H1 (cell line): ENCODE measurements at regions not wholly inside any gene's neighbourhood (a gene's known extent, or its start where the extent isn't known, plus 50 kb on each side); places are given as distances from the start of the nearest gene placed in this dataset.

ENCODE experiments used
- CTCF ChIA-PET: fragments of 300-600 bp; sonication (Branson Sonifier 250); formaldehyde crosslinking; loops from one replicate; lab custom pipeline; 2021; ENCODE audit not compliant: partially characterized antibody; lab: Charles Lee
- POLR2A ChIA-PET: fragments of 300-600 bp; sonication (Branson Sonifier 250); formaldehyde crosslinking; loops from one replicate; lab custom pipeline; 2021; ENCODE audit warnings: inconsistent platforms; ENCODE audit not compliant: partially characterized antibody; lab: Charles Lee
- DNase-seq, 2 experiments: peaks; one replicate each; pipeline versions ENCODE4 v3.0.0 to v3.0.0-alpha.2; 2010 to 2022; ENCODE audit warnings: low spot score in 2 of 2, low read depth in 1 of 2, mixed read lengths in 1 of 2
- FAIRE-seq: peaks from 2 replicates; lab custom pipeline; 2011; peaks lifted over from hg19 to GRCh38; lab: Jason Lieb, UNC
- H2AFZ ChIP-seq: 2 replicates; pipeline ENCODE4 v1.8.1; 2012; ENCODE audit warnings: low read length, inconsistent platforms
- H2AK5ac ChIP-seq: 2 replicates; pipeline ENCODE4 v1.6.1; 2013; ENCODE audit warnings: low read depth, low read length
- H2BK120ac ChIP-seq: replicated peaks from 2 replicates; pipeline ENCODE3; 2013; ENCODE audit warnings: low read depth, low read length, inconsistent platforms
- H2BK12ac ChIP-seq: 2 replicates; pipeline ENCODE4 v1.6.1; 2013; ENCODE audit warnings: low read depth, low read length
- H2BK15ac ChIP-seq: 2 replicates; pipeline ENCODE4 v1.6.1; 2013; ENCODE audit warnings: low read length
- H2BK20ac ChIP-seq: 2 replicates; pipeline ENCODE4 v1.6.1; 2013; ENCODE audit warnings: low read length
- H2BK5ac ChIP-seq: 2 replicates; pipeline ENCODE4 v1.6.1; 2013; ENCODE audit warnings: low read depth, low read length
- H3K14ac ChIP-seq: 2 replicates; pipeline ENCODE4 v1.6.1; 2013; ENCODE audit warnings: inconsistent platforms; ENCODE audit not compliant: insufficient read length
- H3K18ac ChIP-seq: 2 replicates; pipeline ENCODE4 v1.6.1; 2013; ENCODE audit warnings: low read length; ENCODE audit errors: extremely low read depth
- H3K23ac ChIP-seq: 2 replicates; pipeline ENCODE4 v1.6.1; 2013; ENCODE audit warnings: inconsistent platforms; ENCODE audit not compliant: insufficient read length
- H3K23me2 ChIP-seq: 2 replicates; pipeline ENCODE4 v1.6.1; 2013; ENCODE audit warnings: low read depth, low read length
- H3K27ac ChIP-seq: 2 replicates; pipeline ENCODE4 v1.6.1; 2011; ENCODE audit warnings: low read depth, low read length, inconsistent platforms
- H3K27me3 ChIP-seq, 4 experiments: replicated peaks in 1 of 4; 1 replicate in 1 of 4; 2 replicates in 3 of 4; pipeline versions ENCODE4 v1.6.1 to v1.8.1; 2011 to 2013; ENCODE audit warnings: low read length in 3 of 4, mild to moderate bottlenecking in 3 of 4, inconsistent platforms in 2 of 4, mixed read lengths in 2 of 4, moderate library complexity in 1 of 4; ENCODE audit not compliant: control insufficient read depth in 3 of 4, insufficient read depth in 3 of 4; ENCODE audit errors: extremely low read depth in 1 of 4
- H3K36me3 ChIP-seq, 4 experiments: 2 replicates each; pipeline versions ENCODE4 v1.6.1 to v1.8.1; 2011 to 2013; ENCODE audit warnings: mild to moderate bottlenecking in 4 of 4, low read length in 3 of 4, moderate library complexity in 2 of 4, control low read depth in 1 of 4, inconsistent platforms in 1 of 4; ENCODE audit not compliant: insufficient read depth in 4 of 4, control insufficient read depth in 2 of 4
- H3K4ac ChIP-seq: replicated peaks from 2 replicates; pipeline ENCODE3; 2013; ENCODE audit warnings: low read length, low read depth, mixed read lengths, inconsistent platforms; ENCODE audit not compliant: insufficient read length
- H3K4me1 ChIP-seq, 4 experiments: replicated peaks in 1 of 4; 1 replicate in 1 of 4; 2 replicates in 3 of 4; pipeline versions ENCODE4 v1.6.1 to v1.8.1; 2011 to 2013; ENCODE audit warnings: low read length in 3 of 4, inconsistent platforms in 2 of 4, mixed read lengths in 1 of 4; ENCODE audit not compliant: insufficient read depth in 4 of 4, control insufficient read depth in 3 of 4
- H3K4me2 ChIP-seq, 2 experiments: 2 replicates each; pipeline versions ENCODE4 v1.6.1 to v1.8.1; 2011 to 2013; ENCODE audit warnings: low read depth in 2 of 2, low read length in 2 of 2, control low read depth in 1 of 2, inconsistent platforms in 1 of 2, mild to moderate bottlenecking in 1 of 2; ENCODE audit not compliant: insufficient read depth in 1 of 2
- H3K4me3 ChIP-seq, 4 experiments: fragments of 200-600, 300-600 bp in 1 of 4; sonication (generic), shearing (Covaris generic), sonication (Bioruptor Twin) in 1 of 4; 2 replicates each; pipeline versions ENCODE4 v1.5.1 to v1.8.1; 2011 to 2016; ENCODE audit warnings: low read length in 4 of 4, low read depth in 3 of 4, control low read depth in 2 of 4, inconsistent platforms in 2 of 4, mild to moderate bottlenecking in 2 of 4, mixed read lengths in 1 of 4, moderate library complexity in 1 of 4; ENCODE audit not compliant: insufficient read depth in 2 of 4; ENCODE audit errors: extremely low read depth in 1 of 4
- H3K56ac ChIP-seq: replicated peaks from 2 replicates; pipeline ENCODE3; 2013; ENCODE audit warnings: low read depth, mild to moderate bottlenecking, mixed read lengths, low read length, inconsistent platforms; ENCODE audit not compliant: insufficient read length
- H3K79me1 ChIP-seq: 2 replicates; pipeline ENCODE4 v1.6.1; 2013; ENCODE audit warnings: low read depth, low read length, control low read depth
- H3K79me2 ChIP-seq, 2 experiments: 2 replicates each; pipeline versions ENCODE4 v1.6.1 to v1.8.1; 2012 to 2013; ENCODE audit warnings: low read length in 2 of 2, mild to moderate bottlenecking in 2 of 2, inconsistent platforms in 1 of 2; ENCODE audit not compliant: insufficient read depth in 2 of 2, control insufficient read depth in 1 of 2
- H3K9ac ChIP-seq, 4 experiments: replicated peaks in 1 of 4; 1 replicate in 1 of 4; 2 replicates in 3 of 4; pipeline versions ENCODE4 v1.6.1 to v1.8.1; 2011 to 2013; ENCODE audit warnings: low read depth in 3 of 4, low read length in 3 of 4, control low read depth in 2 of 4, mild to moderate bottlenecking in 2 of 4, moderate library complexity in 2 of 4, inconsistent platforms in 1 of 4; ENCODE audit errors: extremely low read depth in 1 of 4
- H3K9me3 ChIP-seq, 2 experiments: 2 replicates each; pipeline versions ENCODE4 v1.6.1 to v1.8.1; 2012 to 2013; ENCODE audit warnings: mild to moderate bottlenecking in 2 of 2, moderate library complexity in 2 of 2, control low read depth in 1 of 2, inconsistent platforms in 1 of 2, low read depth in 1 of 2, low read length in 1 of 2, mixed read lengths in 1 of 2; ENCODE audit not compliant: insufficient read depth in 2 of 2
- H4K20me1 ChIP-seq, 2 experiments: replicated peaks in 1 of 2; 2 replicates each; pipeline versions ENCODE3 to v1.8.1; 2011 to 2013; ENCODE audit warnings: inconsistent platforms in 2 of 2, low read length in 2 of 2, mild to moderate bottlenecking in 1 of 2; ENCODE audit not compliant: insufficient read depth in 2 of 2, control insufficient read depth in 1 of 2
- H4K5ac ChIP-seq: 2 replicates; pipeline ENCODE4 v1.6.1; 2013; ENCODE audit warnings: low read length, low read depth, mixed read lengths, inconsistent platforms; ENCODE audit not compliant: insufficient read length
- H4K8ac ChIP-seq: 2 replicates; pipeline ENCODE4 v1.8.0; 2013; ENCODE audit warnings: mild to moderate bottlenecking, moderate library complexity, low read length, inconsistent platforms; ENCODE audit not compliant: insufficient read depth; ENCODE audit errors: extremely low read depth
- H4K91ac ChIP-seq: replicated peaks from 2 replicates; pipeline ENCODE3; 2013; ENCODE audit warnings: low read length, mixed read lengths, inconsistent platforms; ENCODE audit not compliant: insufficient read length
- ATF2 ChIP-seq: IDR thresholded peaks from 2 replicates; pipeline ENCODE4 v1.6.1; 2012; ENCODE audit warnings: low read length, inconsistent platforms
- ATF3 ChIP-seq: IDR thresholded peaks from 2 replicates; pipeline ENCODE4 v1.6.1; 2011; ENCODE audit warnings: low read depth, mild to moderate bottlenecking, low read length; ENCODE audit not compliant: insufficient read depth
- CTBP2 ChIP-seq: IDR thresholded peaks from 2 replicates; pipeline ENCODE4 v1.7.0; 2011; ENCODE audit warnings: borderline replicate concordance, mild to moderate bottlenecking, moderate library complexity, mixed read lengths, low read length; ENCODE audit not compliant: insufficient read depth, insufficient read length
- EGR1 ChIP-seq: IDR thresholded peaks from 2 replicates; pipeline ENCODE4 v1.6.1; 2011; ENCODE audit warnings: low read depth, low read length, borderline replicate concordance
- EZH2 ChIP-seq: fragments of 200-600 bp; sonication (generic); IDR thresholded peaks from 2 replicates; pipeline ENCODE4 v1.7.1; 2012; ENCODE audit warnings: low read depth, mild to moderate bottlenecking, moderate library complexity, low read length, inconsistent platforms; ENCODE audit not compliant: severe bottlenecking
- GTF2F1 ChIP-seq: IDR thresholded peaks from 2 replicates; pipeline ENCODE4 v1.6.1; 2012; ENCODE audit warnings: low read depth, low read length, improper control_type of control experiment, borderline replicate concordance
- JUN ChIP-seq: IDR thresholded peaks from 2 replicates; pipeline ENCODE4 v1.6.1; 2011; ENCODE audit warnings: low read depth, mild to moderate bottlenecking, improper control_type of control experiment, low read length
- KDM4A ChIP-seq: IDR thresholded peaks from one replicate; pipeline ENCODE4 v1.7.1; 2012; ENCODE audit warnings: low read depth, mild to moderate bottlenecking, moderate library complexity, low read length, inconsistent platforms; ENCODE audit not compliant: severe bottlenecking
- KDM5A ChIP-seq: fragments of 200-600 bp; IDR thresholded peaks from 2 replicates; pipeline ENCODE4 v1.7.1; 2012; ENCODE audit warnings: mild to moderate bottlenecking, low read length, inconsistent platforms, mixed read lengths
- NRF1 ChIP-seq: IDR thresholded peaks from 2 replicates; pipeline ENCODE4 v1.6.1; 2011; ENCODE audit warnings: mild to moderate bottlenecking, low read depth, low read length, improper control_type of control experiment
- POU5F1 ChIP-seq: IDR thresholded peaks from 2 replicates; pipeline ENCODE4 v1.6.1; 2011; ENCODE audit warnings: low read depth, mild to moderate bottlenecking, low read length, moderate library complexity
- RBBP5 ChIP-seq: IDR thresholded peaks from 2 replicates; pipeline ENCODE4 v1.7.1; 2012; ENCODE audit warnings: low read depth, mild to moderate bottlenecking, inconsistent platforms, low read length, moderate library complexity, borderline replicate concordance
- TAF1 ChIP-seq: IDR thresholded peaks from 2 replicates; pipeline ENCODE4 v1.6.1; 2011; ENCODE audit warnings: mild to moderate bottlenecking, low read depth, low read length
- WGBS, 2 experiments: shearing (Covaris generic) in 1 of 2; methylation state at CpG; one replicate each; pipeline versions ENCODE4 v1.1.6 to v1.1.7; 2013 to 2015; ENCODE audit warnings: low lambda C conversion rate in 2 of 2, mixed read lengths in 2 of 2, inconsistent platforms in 1 of 2, low coverage in 1 of 2, missing lambda C conversion rate in 1 of 2; ENCODE audit not compliant: insufficient replicate concordance in 2 of 2, insufficient coverage in 1 of 2, insufficient read length in 1 of 2; ENCODE audit errors: extremely low coverage in 1 of 2, missing lambda C conversion rate in 1 of 2; 5-methylcytosine and 5-hydroxymethylcytosine counted together

GRCh38 chr14:27175489-27175888 lies 577.7 kb upstream of the NOVA1 start:
- Histone ChIP-seq H3K79me2 (no peaks in the 10 kb centered on the region), H3K27ac (no peak overlapping the region), H2BK20ac (no peak overlapping the region), H3K4ac (no peak overlapping the region), H3K4me1 (no peaks in the 10 kb centered on the region), H3K36me3 (no peaks in the 10 kb centered on the region), H2BK15ac (no peak overlapping the region), H3K23me2 (no peaks in the 10 kb centered on the region), H3K27me3 (peaks cover 0 to 1% (median 0%) of the 10 kb centered on the region in 4 experiments; a peak in 1 of 7 replicates), H3K4me2 (no peak overlapping the region), H3K9me3 (no peaks in the 10 kb centered on the region), H3K23ac (no peak overlapping the region), H3K56ac (no peak overlapping the region), H4K5ac (no peak overlapping the region), H3K9ac (no peak overlapping the region), H3K14ac (no peak overlapping the region), H4K20me1 (no peaks in the 10 kb centered on the region), H4K91ac (no peak overlapping the region), H2BK120ac (no peak overlapping the region), H2BK5ac (no peak overlapping the region), H2BK12ac (no peak overlapping the region), H3K79me1 (no peaks in the 10 kb centered on the region), H3K4me3 (no peak overlapping the region), H4K8ac (no peak overlapping the region), H2AK5ac (no peak overlapping the region), H2AFZ (no peak overlapping the region), H3K18ac (no peak overlapping the region)
- ChIA-PET POLR2A (no interaction called here), CTCF (no interaction called here)
- no peak for FAIRE-seq
- 84% methylated on average over 6 of the region's 6 CpGs; no CpG with 5 or more reads in 1 of the 2 experiments for WGBS, 2 experiments
- no peak for DNase-seq
- TF ChIP-seq GTF2F1 (no peak), EZH2 (no peak), KDM4A (no peak), POU5F1 (no peak), TAF1 (no peak), ATF3 (no peak), JUN (no peak), NRF1 (no peak), KDM5A (no peak), EGR1 (no peak), ATF2 (no peak), RBBP5 (no peak), CTBP2 (no peak)
